Breast epithelium (tissue), 4 donors: ENCODE measurements at regions not wholly inside any gene's neighbourhood (a gene's known extent, or its start where the extent isn't known, plus 50 kb on each side); places are given as distances from the start of the nearest gene placed in this dataset.

Experiments
- DNase-seq, 2 donors: peaks; one replicate each; pipeline ENCODE4 v3.0.0-alpha.2; 2019; ENCODE audit warnings: low spot score in 2 of 2
- H3K27ac ChIP-seq, 2 donors: fragments of 200-600 bp; sonication (generic) in 1 of 2; one replicate each; pipeline ENCODE4 v1.5.1; 2016 to 2019; ENCODE audit warnings: mild to moderate bottlenecking in 1 of 2
- H3K27me3 ChIP-seq, 2 donors: fragments of 200-600 bp; sonication (generic) in 1 of 2; one replicate each; pipeline versions ENCODE4 v1.5.1 to v1.6.0; 2017 to 2019; ENCODE audit warnings: control low read depth in 1 of 2, mild to moderate bottlenecking in 1 of 2
- H3K36me3 ChIP-seq: fragments of 200-600 bp; one replicate; pipeline ENCODE4 v1.5.1; 2019
- H3K4me1 ChIP-seq, 2 donors: fragments of 200-600 bp; sonication (generic); one replicate each; pipeline ENCODE4 v1.5.1; 2016 to 2019; ENCODE audit warnings: control low read depth in 1 of 2
- H3K4me3 ChIP-seq, 3 donors: fragments of 200-600 bp; sonication (generic); 1 replicate in 2 of 3; 2 replicates in 1 of 3; pipeline ENCODE4 v1.5.1; 2016 to 2019; ENCODE audit warnings: mild to moderate bottlenecking in 3 of 3, moderate library complexity in 2 of 3
- H3K9me3 ChIP-seq, 2 donors: fragments of 200-600 bp; sonication (generic) in 1 of 2; one replicate each; pipeline ENCODE4 v1.5.1; 2016 to 2019; ENCODE audit warnings: control low read depth in 1 of 2
- CTCF ChIP-seq, 3 donors: fragments of 450-650 bp; IDR thresholded peaks; one replicate each; pipeline ENCODE4 v1.5.1; 2016 to 2017; ENCODE audit warnings: antibody characterized with exemption in 3 of 3, mild to moderate bottlenecking in 3 of 3, moderate library complexity in 3 of 3
- POLR2A ChIP-seq: fragments of 450-650 bp; IDR thresholded peaks from one replicate; pipeline ENCODE4 v1.6.1; 2016; ENCODE audit warnings: antibody characterized with exemption, mild to moderate bottlenecking, moderate library complexity
- POLR2AphosphoS5 ChIP-seq, 3 donors: sonication (generic); formaldehyde crosslinking; IDR thresholded peaks; one replicate each; pipeline ENCODE4 v1.6.1; 2017; ENCODE audit warnings: antibody characterized with exemption in 3 of 3
- intact Hi-C: fragments of 100-400 bp; cut with DNase I; formaldehyde crosslinking; loops from one replicate; pipeline ENCODE4 v1.15.1; 2023; ENCODE audit warnings: low total_unique reads

DNA sequence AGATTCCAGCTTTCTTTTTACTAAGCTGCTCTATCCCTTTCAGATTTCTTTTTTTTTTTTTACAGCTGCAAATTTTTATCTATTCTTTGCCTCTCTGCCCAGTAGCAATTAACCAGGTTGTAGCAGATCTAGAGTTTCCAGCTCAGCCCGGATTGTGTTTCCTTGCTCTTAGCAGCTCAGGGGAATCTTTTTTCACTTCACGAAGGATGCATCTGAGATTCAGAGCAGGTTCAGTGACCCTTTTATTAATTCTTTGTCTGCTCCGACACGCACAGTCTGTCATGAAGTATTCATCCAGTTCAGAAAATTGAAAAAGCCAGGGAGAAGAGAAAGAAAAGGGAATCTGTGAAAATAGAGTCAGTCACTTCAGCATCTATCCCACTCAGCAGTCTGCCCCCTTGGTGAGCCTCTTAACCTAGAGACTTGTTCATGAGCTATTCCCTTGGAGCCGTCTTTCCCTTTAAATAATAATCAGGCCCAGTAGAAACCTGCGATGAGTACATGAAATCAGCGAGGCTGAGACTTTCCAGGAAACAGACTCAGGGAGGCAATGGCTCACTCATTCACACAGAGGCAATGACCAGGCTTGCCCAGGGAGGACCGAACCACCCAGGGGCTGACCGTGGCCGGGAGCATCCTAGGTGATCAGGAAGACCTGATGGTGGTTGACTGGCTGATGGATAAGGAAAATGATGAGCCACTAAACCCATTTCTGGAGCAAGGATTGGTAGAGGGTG lies 103.4 kb upstream of the ITGA6 start:
- Histone ChIP-seq H3K27ac (no peak overlapping the region), H3K27me3 (no peaks in the 10 kb centered on the region), H3K36me3 (no peaks in the 10 kb centered on the region), H3K9me3 (no peaks in the 10 kb centered on the region), H3K4me1 (no peaks in the 10 kb centered on the region), H3K4me3 (no peak overlapping the region)
- intact Hi-C loops = no loop called here
- TF ChIP-seq CTCF (IDR thresholded peaks at IDR 0.05) = no peak
- no peak for TF ChIP-seq POLR2AphosphoS5 (IDR thresholded peaks at IDR 0.05)
- TF ChIP-seq POLR2A = no peak
- no peak for DNase-seq

DNA sequence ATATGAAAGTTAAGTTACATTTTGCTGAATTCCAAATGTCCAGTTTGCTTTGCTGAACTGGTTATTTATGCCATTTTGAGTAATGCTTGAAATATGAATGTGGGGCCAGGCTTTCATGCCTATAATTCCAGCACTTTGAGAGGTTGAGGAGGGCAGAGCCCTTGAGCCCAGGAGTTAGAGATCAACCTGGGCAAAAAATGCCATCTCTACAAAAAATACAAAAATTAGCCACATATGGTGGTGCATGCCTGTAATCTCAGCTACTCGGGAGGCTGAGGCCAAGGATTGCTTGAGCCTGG lies 101.2 kb upstream of the ITGA6 start:
- Histone ChIP-seq H3K27me3 (no peaks in the 10 kb centered on the region), H3K9me3 (no peaks in the 10 kb centered on the region), H3K4me1 (no peaks in the 10 kb centered on the region), H3K36me3 (no peaks in the 10 kb centered on the region), H3K27ac (no peak overlapping the region), H3K4me3 (no peak overlapping the region)
- no peak for DNase-seq
- TF ChIP-seq POLR2A = no peak
- no peak for TF ChIP-seq POLR2AphosphoS5 (IDR thresholded peaks at IDR 0.05)
- no peak for TF ChIP-seq CTCF (IDR thresholded peaks at IDR 0.05)
- intact Hi-C loops = no loop called here

- H3K36me3 ChIP-seq = no peaks in the 10 kb centered on the region
- H3K9me3 ChIP-seq = no peaks in the 10 kb centered on the region
- no peak for DNase-seq
- H3K27me3 ChIP-seq = no peaks in the 10 kb centered on the region
- H3K4me1 ChIP-seq = no peaks in the 10 kb centered on the region
- H3K27ac ChIP-seq = no peak overlapping the region
- TF ChIP-seq POLR2A (no peak), CTCF (IDR thresholded peaks at IDR 0.05) (no peak), POLR2AphosphoS5 (IDR thresholded peaks at IDR 0.05) (no peak)
- intact Hi-C loops = no loop called here
- no peak overlapping the region for H3K4me3 ChIP-seq
Observed at GRCh38 chr2:172328103-172328841, 99.1 kb upstream of the ITGA6 start.

- TF ChIP-seq POLR2AphosphoS5 (IDR thresholded peaks at IDR 0.05) = no peak
- no peak for TF ChIP-seq CTCF (IDR thresholded peaks at IDR 0.05)
- TF ChIP-seq POLR2A = no peak
- Histone ChIP-seq H3K9me3 (no peaks in the 10 kb centered on the region), H3K36me3 (no peaks in the 10 kb centered on the region), H3K27ac (peak overlapping the region; percentile 9 to 65), H3K4me1 (no peaks in the 10 kb centered on the region), H3K27me3 (no peaks in the 10 kb centered on the region), H3K4me3 (no peak overlapping the region)
- intact Hi-C loops = no loop called here
- no peak for DNase-seq
Observed at GRCh38 chr2:172329416-172329773, 98.0 kb upstream of the ITGA6 start.
